Body of pancreas (tissue), 4 donors: ENCODE measurements at regions not wholly inside any gene's neighbourhood (a gene's known extent, or its start where the extent isn't known, plus 50 kb on each side); places are given as distances from the start of the nearest gene placed in this dataset.

Experiments
- ATAC-seq: fragments of 150-250 bp; one replicate; pipeline ENCODE4 v1.9.1; 2016
- DNase-seq, 4 donors: peaks; one replicate each; pipeline ENCODE4 v3.0.0-alpha.2; 2019
- H3K27ac ChIP-seq, 4 donors: fragments of 200-600 bp; sonication (generic); 1 replicate in 3 of 4; 2 replicates in 1 of 4; pipeline versions ENCODE4 v1.5.1 to v1.6.1; 2016 to 2019; ENCODE audit warnings: mild to moderate bottlenecking in 1 of 4, mixed read lengths in 1 of 4, moderate library complexity in 1 of 4
- H3K27me3 ChIP-seq, 2 donors: fragments of 200-600 bp; sonication (generic); one replicate each; pipeline ENCODE4 v1.6.0; 2016; ENCODE audit warnings: mild to moderate bottlenecking in 1 of 2
- H3K36me3 ChIP-seq, 2 donors: fragments of 200-600 bp; sonication (generic); replicated peaks in 1 of 2; 2 replicates each; pipeline ENCODE4 v1.5.1; 2016; ENCODE audit warnings: low read depth in 2 of 2; ENCODE audit not compliant: insufficient read depth in 1 of 2
- H3K4me1 ChIP-seq: fragments of 200-600 bp; sonication (generic); one replicate; pipeline ENCODE4 v1.6.0; 2016
- H3K4me3 ChIP-seq, 2 donors: fragments of 200-600 bp; sonication (generic); 1 replicate in 1 of 2; 2 replicates in 1 of 2; pipeline ENCODE4 v1.5.1; 2016 to 2019
- H3K9me3 ChIP-seq, 3 donors: fragments of 200-600 bp; sonication (generic); 1 replicate in 2 of 3; 2 replicates in 1 of 3; pipeline ENCODE4 v1.5.1; 2016
- CTCF ChIP-seq, 7 experiments: fragments of 450-650 bp in 4 of 7; fragments of 200-600 bp in 3 of 7; sonication (generic) in 3 of 7; IDR thresholded peaks; one replicate each; pipeline ENCODE4 v1.5.1; 2016 to 2019; ENCODE audit warnings: antibody characterized with exemption in 7 of 7
- POLR2A ChIP-seq, 3 donors: fragments of 450-650 bp; IDR thresholded peaks; one replicate each; pipeline ENCODE4 v1.6.1; 2016; ENCODE audit warnings: antibody characterized with exemption in 3 of 3, mild to moderate bottlenecking in 2 of 3
- WGBS, 2 donors: methylation state at CpG; one replicate each; pipeline ENCODE4 v1.1.5; 2017; 5-methylcytosine and 5-hydroxymethylcytosine counted together
- intact Hi-C: fragments of 100-400 bp; cut with DNase I; formaldehyde crosslinking; loops from one replicate; pipeline ENCODE4 v1.15.1; 2023

DNA sequence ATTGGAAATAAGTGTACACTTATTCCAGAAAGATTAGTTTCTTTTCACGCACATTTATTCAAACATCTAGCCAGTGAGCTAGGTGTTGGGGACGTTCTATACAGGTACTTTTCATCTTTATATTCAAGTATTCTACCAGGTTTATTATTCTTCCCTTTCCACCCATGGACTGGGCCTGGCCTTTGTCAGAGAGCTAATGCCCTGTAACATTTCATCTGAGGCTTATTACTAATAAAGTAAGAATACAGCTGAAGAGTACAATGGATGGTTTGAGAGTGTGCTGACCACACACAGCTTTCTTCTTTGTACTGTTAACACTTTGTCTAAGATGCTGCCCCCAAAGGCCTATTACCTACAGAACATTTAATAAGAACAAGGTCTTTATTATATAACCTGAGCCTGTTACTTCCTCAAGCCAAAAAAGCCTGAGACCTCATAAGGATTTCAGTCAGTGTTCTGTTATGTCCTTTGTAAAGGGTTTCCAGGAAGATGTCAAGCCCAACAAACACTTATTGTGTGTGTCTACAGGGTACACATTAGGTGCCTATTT lies 93.5 kb downstream of the ZNF608 start:
- Histone ChIP-seq H3K4me3 (no peak overlapping the region), H3K36me3 (no peaks in the 10 kb centered on the region), H3K27me3 (no peaks in the 10 kb centered on the region), H3K4me1 (peaks cover 81% of the 10 kb centered on the region), H3K27ac (peak overlapping the region in 3 of 4 donors; percentile 85 to 88 (median 87)), H3K9me3 (no peaks in the 10 kb centered on the region)
- ATAC-seq: no peak
- 85 to 88% methylated on average over 2 of the region's 2 CpGs for WGBS, 2 donors
- TF ChIP-seq POLR2A (IDR thresholded peaks at IDR 0.05) (no peak), CTCF (IDR thresholded peaks at IDR 0.05) (no peak)
- no peak for DNase-seq
- intact Hi-C loops: no loop called here

DNA sequence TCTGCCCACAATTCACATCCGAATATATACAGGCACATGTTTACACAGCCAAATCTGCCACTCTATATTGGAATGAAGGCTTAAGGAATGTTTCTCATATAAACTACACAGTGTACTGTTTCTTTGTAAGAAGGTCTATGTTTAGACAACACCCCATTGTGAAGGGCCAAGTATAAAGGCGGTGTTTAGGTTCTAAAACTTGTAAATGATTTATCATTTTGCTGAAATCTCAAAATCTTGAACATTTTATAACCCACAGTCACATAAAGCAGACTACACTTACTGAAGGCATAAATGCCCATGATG lies 94.0 kb downstream of the ZNF608 start:
- H3K27me3 ChIP-seq: no peaks in the 10 kb centered on the region
- intact Hi-C loops: no loop called here
- H3K4me3 ChIP-seq: no peak overlapping the region
- TF ChIP-seq POLR2A (IDR thresholded peaks at IDR 0.05): no peak
- TF ChIP-seq CTCF (IDR thresholded peaks at IDR 0.05): no peak
- H3K36me3 ChIP-seq: no peaks in the 10 kb centered on the region
- DNase-seq: no peak
- WGBS, 2 donors: 23 to 32% methylated on average over 2 of the region's 2 CpGs
- no peaks in the 10 kb centered on the region for H3K9me3 ChIP-seq
- peak overlapping the region; percentile 77 to 88 (median 86) for H3K27ac ChIP-seq
- no peak for ATAC-seq
- peaks cover 76% of the 10 kb centered on the region for H3K4me1 ChIP-seq

DNA sequence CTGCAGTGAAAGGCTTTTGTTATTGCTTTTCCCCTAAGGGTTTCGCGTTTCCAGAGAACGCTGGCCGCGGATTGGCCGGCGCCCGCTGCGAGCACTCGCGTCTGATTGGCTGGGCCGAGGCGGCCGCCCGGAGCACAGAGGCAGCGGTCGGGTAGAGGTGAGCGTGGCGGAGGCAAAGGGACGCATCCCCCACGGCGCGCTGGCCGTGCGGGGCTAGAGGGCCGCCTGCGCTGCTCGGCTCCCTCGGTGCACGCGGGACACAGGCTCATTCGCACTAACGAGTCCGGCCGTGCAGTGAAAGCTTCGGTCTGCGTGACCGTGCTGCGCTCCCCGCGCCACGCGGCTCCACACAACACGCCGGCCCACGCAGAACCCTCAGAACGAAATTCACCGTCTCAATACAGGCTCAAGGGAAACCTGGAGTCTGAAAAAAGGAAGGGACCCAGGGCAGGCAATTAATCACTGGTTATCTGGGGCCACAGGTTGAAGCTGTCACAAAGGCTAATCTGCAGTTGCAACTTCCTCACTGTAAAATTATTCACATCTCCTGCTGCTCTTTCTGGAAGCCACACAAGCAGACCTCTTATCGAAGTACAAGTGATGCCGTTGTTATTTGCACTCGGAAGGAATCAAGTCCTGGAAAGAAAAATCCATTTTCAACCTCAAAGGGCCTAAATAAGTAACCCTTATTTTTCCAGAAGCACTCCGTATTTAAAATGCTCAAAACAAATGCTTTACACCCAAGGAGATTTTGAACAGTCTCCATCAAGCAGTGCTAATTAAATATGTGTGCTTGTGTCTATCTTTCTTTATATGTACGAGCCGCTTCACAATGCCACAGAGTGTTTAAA lies 94.6 kb downstream of the ZNF608 start:
- WGBS, 2 donors: 1 to 3% methylated on average over 24 to 54 of the region's 54 CpGs

GRCh38 chr5:124650951-124651662 lies 95.3 kb downstream of the ZNF608 start:
- no peak for ATAC-seq
- intact Hi-C loops: no loop called here
- Histone ChIP-seq H3K27me3 (no peaks in the 10 kb centered on the region), H3K4me3 (peak overlapping the region in 1 of 2 donors; percentile 59), H3K36me3 (no peaks in the 10 kb centered on the region), H3K4me1 (peaks cover 65% of the 10 kb centered on the region), H3K9me3 (no peaks in the 10 kb centered on the region), H3K27ac (peak overlapping the region; percentile 77 to 88 (median 86))
- TF ChIP-seq CTCF (IDR thresholded peaks at IDR 0.05): no peak
- no peak for TF ChIP-seq POLR2A (IDR thresholded peaks at IDR 0.05)
- no peak for DNase-seq
- WGBS, 2 donors: 28 to 35% methylated on average over 3 of the region's 3 CpGs

More for the DNA sequence above, 94.6 kb downstream of the ZNF608 start:
- ATAC-seq: peak; percentile 78
- peak; percentile 77 to 89 (median 82) for DNase-seq
- Histone ChIP-seq H3K36me3 (no peaks in the 10 kb centered on the region), H3K27me3 (no peaks in the 10 kb centered on the region), H3K27ac (peak overlapping the region; percentile 77 to 88 (median 86)), H3K9me3 (no peaks in the 10 kb centered on the region), H3K4me3 (peak overlapping the region; percentile 19 to 59), H3K4me1 (peaks cover 73% of the 10 kb centered on the region)
- TF ChIP-seq POLR2A (IDR thresholded peaks at IDR 0.05) (peak; percentile 54 to 78 (median 73)), CTCF (IDR thresholded peaks at IDR 0.05) (peak in 1 of 7 experiments; percentile 9)
- intact Hi-C loops: no loop called here
